IMR-90 (cell line): ENCODE measurements at regions not wholly inside any gene's neighbourhood (a gene's known extent, or its start where the extent isn't known, plus 50 kb on each side); places are given as distances from the start of the nearest gene placed in this dataset.

Experiments
- ATAC-seq: fragments of 200-7000 bp; cut with Tn5 transposase; 2 replicates; pipeline ENCODE4 v1.9.1; 2020; ENCODE audit warnings: low read depth, mild to moderate bottlenecking, moderate library complexity
- BruUV-seq: library from RNA; stranded (reverse); fragments of 400-500 nt; replicated peaks from 2 replicates; lab custom pipeline; 2021; lab: Mats Ljungman, UMichigan
- CTCF ChIA-PET: fragments of 300-600 bp; formaldehyde crosslinking; extraction: SDS; loops from one replicate; lab custom pipeline; 2021; ENCODE audit warnings: antibody characterized with exemption; lab: Yijun Ruan, JAX
- POLR2A ChIA-PET: fragments of 300-600 bp; sonication (Branson Sonifier 250); formaldehyde crosslinking; loops from one replicate; lab custom pipeline; 2022; ENCODE audit warnings: antibody characterized with exemption; ENCODE audit not compliant: unreplicated experiment; lab: Charles Lee
- DNase-seq: peaks from one replicate; pipeline ENCODE4 v3.0.0; 2013
- H2AFZ ChIP-seq: replicated peaks from 2 replicates; pipeline ENCODE3; 2013; ENCODE audit warnings: low read length, mild to moderate bottlenecking; ENCODE audit not compliant: poor library complexity
- H2AK5ac ChIP-seq: 2 replicates; pipeline ENCODE4 v1.6.1; 2013; ENCODE audit warnings: low read depth, low read length, inconsistent platforms
- H2AK9ac ChIP-seq: replicated peaks from 2 replicates; pipeline ENCODE3; 2013; ENCODE audit warnings: mild to moderate bottlenecking, low read depth, low read length, moderate library complexity; ENCODE audit not compliant: poor library complexity
- H2BK120ac ChIP-seq: 2 replicates; pipeline ENCODE4 v1.6.1; 2013; ENCODE audit warnings: low read depth, low read length, inconsistent platforms
- H2BK15ac ChIP-seq: 3 replicates; pipeline ENCODE4 v1.6.1; 2013; ENCODE audit warnings: low read depth, low read length, inconsistent platforms
- H2BK20ac ChIP-seq: 2 replicates; pipeline ENCODE4 v1.6.1; 2013; ENCODE audit warnings: low read depth, mild to moderate bottlenecking, inconsistent platforms, low read length, moderate library complexity
- H2BK5ac ChIP-seq: 2 replicates; pipeline ENCODE4 v1.6.1; 2013; ENCODE audit warnings: mild to moderate bottlenecking, low read depth, low read length, inconsistent platforms; ENCODE audit not compliant: poor library complexity, severe bottlenecking
- H3K14ac ChIP-seq: replicated peaks from 2 replicates; pipeline ENCODE4 v1.6.1; 2013; ENCODE audit warnings: low read depth, low read length, inconsistent platforms
- H3K18ac ChIP-seq: 2 replicates; pipeline ENCODE4 v1.6.1; 2013; ENCODE audit warnings: low read depth, low read length, control low read depth
- H3K23ac ChIP-seq: 2 replicates; pipeline ENCODE4 v1.6.1; 2013; ENCODE audit warnings: low read depth, low read length, inconsistent platforms
- H3K27ac ChIP-seq: 2 replicates; pipeline ENCODE4 v1.5.1; 2013; ENCODE audit warnings: mild to moderate bottlenecking, control low read depth, low read length; ENCODE audit not compliant: insufficient read depth
- H3K27me3 ChIP-seq: 2 replicates; pipeline ENCODE4 v1.6.1; 2013; ENCODE audit warnings: low read length; ENCODE audit not compliant: control insufficient read depth, insufficient read depth
- H3K36me3 ChIP-seq: 2 replicates; pipeline ENCODE4 v1.6.1; 2013; ENCODE audit warnings: low read length, mixed read lengths; ENCODE audit not compliant: control insufficient read depth, insufficient read depth
- H3K4ac ChIP-seq: 2 replicates; pipeline ENCODE4 v1.6.1; 2013; ENCODE audit warnings: low read depth, low read length, inconsistent platforms
- H3K4me1 ChIP-seq: 2 replicates; pipeline ENCODE4 v1.6.1; 2013; ENCODE audit warnings: low read length, mixed read lengths; ENCODE audit not compliant: control insufficient read depth, insufficient read depth
- H3K4me2 ChIP-seq: 2 replicates; pipeline ENCODE4 v1.6.1; 2013; ENCODE audit warnings: low read depth, mild to moderate bottlenecking, control low read depth, low read length, moderate library complexity
- H3K4me3 ChIP-seq: 2 replicates; pipeline ENCODE4 v1.5.1; 2013; ENCODE audit warnings: low read depth, mild to moderate bottlenecking, control low read depth, low read length, moderate library complexity; ENCODE audit not compliant: insufficient read depth
- H3K56ac ChIP-seq: 2 replicates; pipeline ENCODE4 v1.6.1; 2013; ENCODE audit warnings: low read length, inconsistent platforms; ENCODE audit not compliant: insufficient read depth; ENCODE audit errors: extremely low read depth
- H3K79me1 ChIP-seq, 2 experiments: 2 replicates each; pipeline ENCODE4 v1.6.1; 2013; ENCODE audit warnings: low read length in 2 of 2, inconsistent platforms in 1 of 2, low read depth in 1 of 2
- H3K9ac ChIP-seq: 2 replicates; pipeline ENCODE4 v1.6.1; 2013; ENCODE audit warnings: low read depth, low read length, control low read depth
- H3K9me1 ChIP-seq: 2 replicates; pipeline ENCODE4 v1.6.1; 2013; ENCODE audit warnings: low read length, inconsistent platforms; ENCODE audit not compliant: insufficient read depth
- H3K9me3 ChIP-seq: 2 replicates; pipeline ENCODE4 v1.6.1; 2013; ENCODE audit warnings: low read length; ENCODE audit not compliant: control insufficient read depth, insufficient read depth
- H4K20me1 ChIP-seq: 2 replicates; pipeline ENCODE4 v1.6.1; 2013; ENCODE audit warnings: low read length, inconsistent platforms; ENCODE audit not compliant: insufficient read depth
- H4K5ac ChIP-seq: 2 replicates; pipeline ENCODE4 v1.6.1; 2013; ENCODE audit warnings: mild to moderate bottlenecking, low read depth, low read length, control low read depth
- H4K8ac ChIP-seq, 2 experiments: 2 replicates each; pipeline ENCODE4 v1.6.1; 2013; ENCODE audit warnings: low read depth in 2 of 2, low read length in 2 of 2, control low read depth in 1 of 2, inconsistent platforms in 1 of 2
- H4K91ac ChIP-seq: 2 replicates; pipeline ENCODE4 v1.6.1; 2013; ENCODE audit warnings: low read depth, low read length, inconsistent platforms; ENCODE audit not compliant: insufficient read depth
- CEBPB ChIP-seq: IDR thresholded peaks from 2 replicates; pipeline ENCODE4 v1.6.1; 2012; ENCODE audit warnings: low read depth, low read length, improper control_type of control experiment
- CHD1 ChIP-seq: IDR thresholded peaks from 2 replicates; pipeline ENCODE4 v1.6.1; 2012; ENCODE audit warnings: low read depth, low read length, improper control_type of control experiment
- CTCF ChIP-seq: conservative IDR thresholded peaks from 2 replicates; pipeline ENCODE4 v1.5.1; 2012; ENCODE audit warnings: mild to moderate bottlenecking, low read depth, low read length, improper control_type of control experiment
- ELK1 ChIP-seq: fragments of 150-350 bp; IDR thresholded peaks from 2 replicates; pipeline ENCODE4 v1.6.1; 2016; ENCODE audit warnings: low read depth, mild to moderate bottlenecking, low read length, moderate library complexity, borderline replicate concordance
- MAFK ChIP-seq: IDR thresholded peaks from 2 replicates; pipeline ENCODE4 v1.6.1; 2012; ENCODE audit warnings: low read depth, low read length, improper control_type of control experiment
- MXI1 ChIP-seq: IDR thresholded peaks from 2 replicates; pipeline ENCODE4 v1.6.1; 2012; ENCODE audit warnings: low read depth, mild to moderate bottlenecking, low read length, moderate library complexity, borderline replicate concordance
- NFE2L2 ChIP-seq: fragments of 150-350 bp; IDR thresholded peaks from 2 replicates; pipeline ENCODE4 v1.6.1; 2016; ENCODE audit warnings: low read depth, mild to moderate bottlenecking, low read length
- RAD21 ChIP-seq: IDR thresholded peaks from 2 replicates; pipeline ENCODE4 v1.6.1; 2012; ENCODE audit warnings: low read length, improper control_type of control experiment
- RCOR1 ChIP-seq: IDR thresholded peaks from 2 replicates; pipeline ENCODE4 v1.6.1; 2012; ENCODE audit warnings: mild to moderate bottlenecking, low read length, improper control_type of control experiment; ENCODE audit not compliant: insufficient replicate concordance
- RFX5 ChIP-seq: IDR thresholded peaks from 2 replicates; pipeline ENCODE4 v1.8.0; 2012; ENCODE audit warnings: low read depth, mild to moderate bottlenecking, low read length, moderate library complexity
- SMC3 ChIP-seq: fragments of 150-350 bp; IDR thresholded peaks from 2 replicates; pipeline ENCODE4 v1.6.1; 2016; ENCODE audit warnings: low read depth, mild to moderate bottlenecking, antibody characterized with exemption, low read length, moderate library complexity
- dilution Hi-C: fragments of 300-500 bp; cut with HindIII; formaldehyde crosslinking; loops from one replicate; pipeline ENCODE4 v1.14.3; 2018; ENCODE audit warnings: low sequenced_read_pairs; ENCODE audit not compliant: unreplicated experiment
- in situ Hi-C: fragments of 300-500 bp; cut with MboI; formaldehyde crosslinking; loops from 3 replicates; pipeline ENCODE4 v1.14.3; 2019; ENCODE audit warnings: low sequenced_read_pairs, inconsistent platforms, mixed read lengths
- intact Hi-C: fragments of 100-400 bp; cut with micrococcal nuclease; formaldehyde crosslinking; loops from 2 replicates; pipeline ENCODE4 v1.10.0; 2022

- POLR2A ChIA-PET, result no interaction called here
- H3K27me3 ChIP-seq, result peaks cover 3% of the 10 kb centered on the region
Measured at GRCh38 chr2:60649721-60650120, 96.3 kb upstream of the BCL11A start.

More at GRCh38 chr2:60649721-60650120, 96.3 kb upstream of the BCL11A start:
- no peak overlapping the region for H4K8ac ChIP-seq
- no peak overlapping the region for H2AK5ac ChIP-seq
- no TSS peak for BruUV-seq
- no peak overlapping the region for H3K4me3 ChIP-seq
- no peak overlapping the region for H3K14ac ChIP-seq
- no peak overlapping the region for H2BK5ac ChIP-seq
- H3K27ac ChIP-seq, result no peak overlapping the region
- no peaks in the 10 kb centered on the region for H3K4me1 ChIP-seq
- no peaks in the 10 kb centered on the region for H3K79me1 ChIP-seq
- H3K23ac ChIP-seq, result no peak overlapping the region
- H4K5ac ChIP-seq, result no peak overlapping the region
- no peaks in the 10 kb centered on the region for H3K36me3 ChIP-seq
- no peak for TF ChIP-seq ELK1
- TF ChIP-seq MXI1, result no peak
- TF ChIP-seq CTCF, result no peak
- TF ChIP-seq RAD21, result no peak
- TF ChIP-seq CHD1, result no peak
- no peak for TF ChIP-seq RFX5
- TF ChIP-seq SMC3, result no peak
- TF ChIP-seq CEBPB, result no peak
- no peak for TF ChIP-seq MAFK
- TF ChIP-seq NFE2L2, result no peak
- no peak for TF ChIP-seq RCOR1
- intact Hi-C loops, result no loop called here
- no peak overlapping the region for H2BK120ac ChIP-seq
- H3K4me2 ChIP-seq, result no peak overlapping the region
- H2BK15ac ChIP-seq, result no peak overlapping the region
- DNase-seq, result no peak
- no peak for ATAC-seq
- no peak overlapping the region for H2AFZ ChIP-seq
- H3K9me3 ChIP-seq, result no peaks in the 10 kb centered on the region
- no peak overlapping the region for H3K9ac ChIP-seq
- no peaks in the 10 kb centered on the region for H4K20me1 ChIP-seq
- CTCF ChIA-PET, result no interaction called here
- no peaks in the 10 kb centered on the region for H3K9me1 ChIP-seq
- no peak overlapping the region for H2AK9ac ChIP-seq
- in situ Hi-C loops, result no loop called here
- no peak overlapping the region for H2BK20ac ChIP-seq
- no peak overlapping the region for H3K4ac ChIP-seq
- no peak overlapping the region for H3K18ac ChIP-seq
- H4K91ac ChIP-seq, result no peak overlapping the region
- H3K56ac ChIP-seq, result no peak overlapping the region
- dilution Hi-C loops, result no loop called here
